HG02852 (cell line): ENCODE measurements at regions not wholly inside any gene's neighbourhood (a gene's known extent, or its start where the extent isn't known, plus 50 kb on each side); places are given as distances from the start of the nearest gene placed in this dataset.

Experiments
- ATAC-seq: cut with Tn5 transposase; IDR thresholded peaks from one replicate; pipeline ENCODE4 v1.9.1; 2021; ENCODE audit warnings: mild to moderate bottlenecking, moderate library complexity; ENCODE audit not compliant: unreplicated experiment

- ATAC-seq = no peak
These were observed 374.3 kb downstream of the PCDH7 start for GRCh38 chr4:31094474-31094873.

- ATAC-seq = no peak
These were observed 377.8 kb downstream of the PCDH7 start for GRCh38 chr4:31097999-31098398.

GRCh38 chr4:31100536-31100935 is 380.4 kb downstream of the PCDH7 start:
- ATAC-seq = no peak

- no peak for ATAC-seq
These were observed 383.9 kb downstream of the PCDH7 start for GRCh38 chr4:31104043-31104442.

GRCh38 chr4:31104577-31104976 is 384.4 kb downstream of the PCDH7 start:
- no peak for ATAC-seq

- ATAC-seq = no peak
These were observed 386.2 kb downstream of the PCDH7 start for GRCh38 chr4:31106419-31106818.

- no peak for ATAC-seq
These were observed 387.2 kb downstream of the PCDH7 start for GRCh38 chr4:31107362-31107761.

- ATAC-seq = no peak
These were observed 388.6 kb downstream of the PCDH7 start for GRCh38 chr4:31108762-31109161.

GRCh38 chr4:31111790-31112189 is 391.6 kb downstream of the PCDH7 start:
- ATAC-seq = no peak

GRCh38 chr4:31114816-31115215 is 394.6 kb downstream of the PCDH7 start:
- ATAC-seq = no peak

GRCh38 chr4:31124008-31124585 is 403.9 kb downstream of the PCDH7 start:
- ATAC-seq = no peak

- ATAC-seq = no peak
These were observed 404.9 kb downstream of the PCDH7 start for GRCh38 chr4:31125061-31125460.

GRCh38 chr4:31125496-31125895 is 405.3 kb downstream of the PCDH7 start:
- ATAC-seq = no peak

- ATAC-seq = no peak
These were observed 406.8 kb downstream of the PCDH7 start for GRCh38 chr4:31126881-31127398.

GRCh38 chr4:31130930-31131329 is 410.8 kb downstream of the PCDH7 start:
- no peak for ATAC-seq

- no peak for ATAC-seq
These were observed 414.6 kb downstream of the PCDH7 start for GRCh38 chr4:31134720-31135119.

GRCh38 chr4:31139767-31140166 is 419.6 kb downstream of the PCDH7 start:
- ATAC-seq = no peak

GRCh38 chr4:31141095-31141831 is 421.1 kb downstream of the PCDH7 start:
- no peak for ATAC-seq

GRCh38 chr4:31141832-31142142 is 421.6 kb downstream of the PCDH7 start:
- ATAC-seq = no peak

GRCh38 chr4:31146366-31146765 is 426.2 kb downstream of the PCDH7 start:
- ATAC-seq = no peak

GRCh38 chr4:31148990-31149389 is 428.8 kb downstream of the PCDH7 start:
- ATAC-seq = no peak

- no peak for ATAC-seq
These were observed 436.1 kb downstream of the PCDH7 start for GRCh38 chr4:31156221-31156620.

GRCh38 chr4:31160146-31160545 is 440.0 kb downstream of the PCDH7 start:
- ATAC-seq = no peak
